Endothelial cell of umbilical vein (primary cell): ENCODE measurements at regions not wholly inside any gene's neighbourhood (a gene's known extent, or its start where the extent isn't known, plus 50 kb on each side); places are given as distances from the start of the nearest gene placed in this dataset.

Source experiments
- BruUV-seq: library from RNA; stranded (reverse); fragments of 400-500 nt; replicated peaks from 2 replicates; lab custom pipeline; 2021; lab: Mats Ljungman, UMichigan
- CTCF ChIA-PET: fragments of 300-600, 350-600 bp; sonication (Branson Sonifier 250); formaldehyde crosslinking; loops from one replicate; lab custom pipeline; 2021; ENCODE audit warnings: antibody characterized with exemption, inconsistent platforms; lab: Charles Lee
- POLR2A ChIA-PET: fragments of 300-600, 350-600 bp; sonication (Branson Sonifier 250); formaldehyde crosslinking; loops from one replicate; lab custom pipeline; 2021; ENCODE audit warnings: antibody characterized with exemption, inconsistent platforms; lab: Charles Lee
- DNase-seq: peaks from one replicate; pipeline ENCODE4 v3.0.0-alpha.2; 2011; ENCODE audit warnings: low read depth, low spot score
- FAIRE-seq: peaks from 2 replicates; lab custom pipeline; 2011; peaks lifted over from hg19 to GRCh38; lab: Jason Lieb, UNC
- H2AFZ ChIP-seq: 2 replicates; pipeline ENCODE4 v1.6.0; 2012; ENCODE audit warnings: low read depth, low read length, control low read depth, inconsistent platforms
- H3K27ac ChIP-seq: 2 replicates; pipeline ENCODE4 v1.5.1; 2011; ENCODE audit warnings: low read depth, mild to moderate bottlenecking, control low read depth, low read length, moderate library complexity; ENCODE audit not compliant: insufficient read depth
- H3K27me3 ChIP-seq, 2 experiments: 2 replicates each; pipeline versions ENCODE4 v1.6.0 to v1.6.1; 2011; ENCODE audit warnings: low read length in 2 of 2, mixed read lengths in 1 of 2; ENCODE audit not compliant: control insufficient read depth in 2 of 2, insufficient read depth in 2 of 2
- H3K36me3 ChIP-seq, 2 experiments: 2 replicates in 1 of 2; 3 replicates in 1 of 2; pipeline ENCODE4 v1.5.1; 2011; ENCODE audit warnings: low read length in 2 of 2, mild to moderate bottlenecking in 1 of 2, moderate library complexity in 1 of 2; ENCODE audit not compliant: control insufficient read depth in 2 of 2, insufficient read depth in 2 of 2; ENCODE audit errors: extremely low read depth in 1 of 2
- H3K4me1 ChIP-seq: 3 replicates; pipeline ENCODE4 v1.5.1; 2011; ENCODE audit warnings: mild to moderate bottlenecking, low read length; ENCODE audit not compliant: control insufficient read depth, insufficient read depth; ENCODE audit errors: extremely low read depth
- H3K4me2 ChIP-seq: 2 replicates; pipeline ENCODE4 v1.6.1; 2011; ENCODE audit warnings: low read length, control low read depth, mixed read lengths; ENCODE audit not compliant: insufficient read depth
- H3K4me3 ChIP-seq, 3 experiments: fragments of 200-600 bp in 1 of 3; sonication (generic), shearing (Covaris generic) in 1 of 3; replicated peaks in 1 of 3; 2 replicates each; pipeline ENCODE4 v1.5.1; 2011 to 2016; ENCODE audit warnings: control low read depth in 3 of 3, low read length in 3 of 3, mild to moderate bottlenecking in 2 of 3, inconsistent platforms in 1 of 3, low read depth in 1 of 3, moderate library complexity in 1 of 3; ENCODE audit not compliant: insufficient read depth in 1 of 3
- H3K79me2 ChIP-seq: 2 replicates; pipeline ENCODE4 v1.6.0; 2012; ENCODE audit warnings: low read length, inconsistent platforms; ENCODE audit not compliant: control insufficient read depth, insufficient read depth
- H3K9ac ChIP-seq: replicated peaks from 2 replicates; pipeline ENCODE3; 2011; ENCODE audit warnings: low read length, control low read depth; ENCODE audit not compliant: insufficient read depth; ENCODE audit errors: extremely low read depth
- H3K9me1 ChIP-seq: replicated peaks from 3 replicates; pipeline ENCODE4 v1.6.0; 2011; ENCODE audit warnings: mild to moderate bottlenecking, low read length; ENCODE audit not compliant: control insufficient read depth, insufficient read depth; ENCODE audit errors: extremely low read depth
- H3K9me3 ChIP-seq: replicated peaks from 2 replicates; pipeline ENCODE4 v1.5.1; 2012; ENCODE audit warnings: low read length, inconsistent platforms; ENCODE audit not compliant: control insufficient read depth, insufficient read depth
- H4K20me1 ChIP-seq: replicated peaks from 2 replicates; pipeline ENCODE3; 2011; ENCODE audit warnings: mild to moderate bottlenecking, low read length; ENCODE audit not compliant: control insufficient read depth, insufficient read depth; ENCODE audit errors: extremely low read depth
- EZH2 ChIP-seq: IDR thresholded peaks from 2 replicates; pipeline ENCODE4 v1.6.1; 2012; ENCODE audit warnings: borderline replicate concordance, low read depth, mild to moderate bottlenecking, moderate library complexity, low read length, inconsistent platforms; ENCODE audit not compliant: severe bottlenecking
- FOS ChIP-seq: IDR thresholded peaks from 2 replicates; pipeline ENCODE4 v1.6.1; 2011; ENCODE audit warnings: mild to moderate bottlenecking, low read length, moderate library complexity, borderline replicate concordance; ENCODE audit not compliant: insufficient read depth
- GATA2 ChIP-seq: IDR thresholded peaks from 2 replicates; pipeline ENCODE4 v1.7.0; 2011; ENCODE audit warnings: low read depth, mild to moderate bottlenecking, moderate library complexity, mixed read lengths, low read length; ENCODE audit not compliant: insufficient read length, insufficient read depth
- JUN ChIP-seq: IDR thresholded peaks from 2 replicates; pipeline ENCODE4 v1.6.1; 2011; ENCODE audit warnings: borderline replicate concordance, low read depth; ENCODE audit not compliant: insufficient read length, insufficient read depth
- MYC ChIP-seq: IDR thresholded peaks from one replicate; pipeline ENCODE4 v1.6.1; 2011; ENCODE audit warnings: mild to moderate bottlenecking, low read depth, low read length
- POLR2A ChIP-seq: IDR thresholded peaks from 2 replicates; pipeline ENCODE4 v1.6.1; 2012; ENCODE audit warnings: low read depth, mild to moderate bottlenecking, control low read depth, low read length
- POLR2AphosphoS5 ChIP-seq: IDR thresholded peaks from 2 replicates; pipeline ENCODE4 v1.6.1; 2012; ENCODE audit warnings: low read depth, mild to moderate bottlenecking, control low read depth, low read length, moderate library complexity; ENCODE audit not compliant: insufficient read depth
- dilution Hi-C: fragments of 300-500 bp; cut with MboI; formaldehyde crosslinking; loops from one replicate; pipeline ENCODE4 v1.15.0; 2019; ENCODE audit warnings: low sequenced_read_pairs; ENCODE audit not compliant: extremely low pct_ligation_motif_present
- intact Hi-C: fragments of 100-400 bp; cut with micrococcal nuclease; formaldehyde crosslinking; loops from one replicate; pipeline ENCODE4 v1.10.0; 2022
- TF ChIP-seq, protein P1 (sequence below), 2 donors: IDR thresholded peaks; 1 replicate in 1 of 2; 2 replicates in 1 of 2; pipeline ENCODE4 v1.5.1; 2011; ENCODE audit warnings: low read length in 2 of 2, mild to moderate bottlenecking in 2 of 2, moderate library complexity in 2 of 2, control low read depth in 1 of 2, inconsistent platforms in 1 of 2, low read depth in 1 of 2; ENCODE audit not compliant: insufficient read depth in 1 of 2; ENCODE audit errors: extremely low read depth in 1 of 2
- TF ChIP-seq, protein P2 (sequence below): IDR thresholded peaks from 2 replicates; pipeline ENCODE4 v1.6.1; 2011; ENCODE audit not compliant: insufficient read depth, insufficient read length

DNA sequence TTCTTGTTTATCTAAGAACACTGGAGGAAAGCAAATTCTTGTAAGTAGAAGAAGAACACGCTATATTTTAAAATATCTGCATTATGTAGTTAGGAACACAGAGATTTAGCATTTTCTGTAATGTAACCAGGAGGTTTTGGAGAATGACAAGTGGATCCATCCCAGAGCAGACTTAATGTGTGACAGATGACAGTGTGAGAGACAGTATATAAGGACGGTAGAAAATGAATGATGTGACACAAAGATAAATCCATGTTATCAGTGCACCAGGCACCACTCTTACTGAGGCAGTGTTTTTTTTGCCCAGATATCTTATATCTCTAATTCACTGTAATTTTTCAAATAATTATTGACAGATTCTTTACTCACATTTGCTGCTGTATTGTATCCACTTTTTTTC, 239.0 kb upstream of the KCNN2 start:
- no peak overlapping the region for H3K27ac ChIP-seq
- H3K79me2 ChIP-seq, result no peaks in the 10 kb centered on the region
- no peak overlapping the region for H3K4me2 ChIP-seq
- H2AFZ ChIP-seq, result no peak overlapping the region
- H3K4me1 ChIP-seq, result no peaks in the 10 kb centered on the region
- no peaks in the 10 kb centered on the region for H4K20me1 ChIP-seq
- H3K4me3 ChIP-seq, result no peak overlapping the region
- dilution Hi-C loops (no loop called here), intact Hi-C loops (no loop called here)
- TF ChIP-seq JUN (no peak), POLR2AphosphoS5 (no peak), EZH2 (no peak), GATA2 (no peak), MYC (no peak), POLR2A (no peak), FOS (no peak)
- TF ChIP-seq, protein P1, sequence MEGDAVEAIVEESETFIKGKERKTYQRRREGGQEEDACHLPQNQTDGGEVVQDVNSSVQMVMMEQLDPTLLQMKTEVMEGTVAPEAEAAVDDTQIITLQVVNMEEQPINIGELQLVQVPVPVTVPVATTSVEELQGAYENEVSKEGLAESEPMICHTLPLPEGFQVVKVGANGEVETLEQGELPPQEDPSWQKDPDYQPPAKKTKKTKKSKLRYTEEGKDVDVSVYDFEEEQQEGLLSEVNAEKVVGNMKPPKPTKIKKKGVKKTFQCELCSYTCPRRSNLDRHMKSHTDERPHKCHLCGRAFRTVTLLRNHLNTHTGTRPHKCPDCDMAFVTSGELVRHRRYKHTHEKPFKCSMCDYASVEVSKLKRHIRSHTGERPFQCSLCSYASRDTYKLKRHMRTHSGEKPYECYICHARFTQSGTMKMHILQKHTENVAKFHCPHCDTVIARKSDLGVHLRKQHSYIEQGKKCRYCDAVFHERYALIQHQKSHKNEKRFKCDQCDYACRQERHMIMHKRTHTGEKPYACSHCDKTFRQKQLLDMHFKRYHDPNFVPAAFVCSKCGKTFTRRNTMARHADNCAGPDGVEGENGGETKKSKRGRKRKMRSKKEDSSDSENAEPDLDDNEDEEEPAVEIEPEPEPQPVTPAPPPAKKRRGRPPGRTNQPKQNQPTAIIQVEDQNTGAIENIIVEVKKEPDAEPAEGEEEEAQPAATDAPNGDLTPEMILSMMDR (IDR thresholded peaks at IDR 0.05; ENCODE audit: extremely low read depth in 1 of 2, insufficient read depth in 1 of 2, low read depth in 1 of 2, low read length in 2 of 2), result no peak
- TF ChIP-seq, protein P2, sequence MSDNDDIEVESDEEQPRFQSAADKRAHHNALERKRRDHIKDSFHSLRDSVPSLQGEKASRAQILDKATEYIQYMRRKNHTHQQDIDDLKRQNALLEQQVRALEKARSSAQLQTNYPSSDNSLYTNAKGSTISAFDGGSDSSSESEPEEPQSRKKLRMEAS, result no peak
- H3K9me1 ChIP-seq, result no peaks in the 10 kb centered on the region
- no peak overlapping the region for H3K9ac ChIP-seq
- POLR2A ChIA-PET, result no interaction called here
- H3K27me3 ChIP-seq, result no peaks in the 10 kb centered on the region
- no TSS peak for BruUV-seq
- CTCF ChIA-PET, result no interaction called here
- DNase-seq (no peak), FAIRE-seq (no peak)
- H3K36me3 ChIP-seq, result no peaks in the 10 kb centered on the region
- no peaks in the 10 kb centered on the region for H3K9me3 ChIP-seq
